HG03469 (cell line): ENCODE measurements at regions not wholly inside any gene's neighbourhood (a gene's known extent, or its start where the extent isn't known, plus 50 kb on each side); places are given as distances from the start of the nearest gene placed in this dataset.

ENCODE experiments used
- ATAC-seq: cut with Tn5 transposase; IDR thresholded peaks from one replicate; pipeline ENCODE4 v1.9.1; 2021; ENCODE audit warnings: mild to moderate bottlenecking, moderate library complexity, moderate number of reproducible peaks; ENCODE audit not compliant: unreplicated experiment

- no peak for ATAC-seq
Measured at GRCh38 chr10:7028809-7029166, 382.0 kb downstream of the SFMBT2 start.

GRCh38 chr10:7027913-7028808 lies 382.7 kb downstream of the SFMBT2 start:
- ATAC-seq = no peak

- ATAC-seq = no peak
Measured at GRCh38 chr10:7027237-7027912, 383.5 kb downstream of the SFMBT2 start.

GRCh38 chr10:7026818-7027217 lies 384.0 kb downstream of the SFMBT2 start:
- no peak for ATAC-seq

- no peak for ATAC-seq
Measured at GRCh38 chr10:7025296-7025695, 385.5 kb downstream of the SFMBT2 start.

GRCh38 chr10:7015457-7015856 lies 395.4 kb downstream of the SFMBT2 start:
- ATAC-seq = no peak

GRCh38 chr10:7014721-7015120 lies 396.1 kb downstream of the SFMBT2 start:
- ATAC-seq = no peak

GRCh38 chr10:7011994-7012393 lies 398.8 kb downstream of the SFMBT2 start:
- ATAC-seq = no peak

GRCh38 chr10:7008645-7009044 lies 402.2 kb downstream of the SFMBT2 start:
- ATAC-seq = no peak

GRCh38 chr10:7007600-7008190 lies 403.1 kb downstream of the SFMBT2 start:
- no peak for ATAC-seq

- no peak for ATAC-seq
Measured at GRCh38 chr10:7006566-7006965, 404.3 kb downstream of the SFMBT2 start.

GRCh38 chr10:7003831-7004395 lies 406.9 kb downstream of the SFMBT2 start:
- ATAC-seq = no peak

- no peak for ATAC-seq
Measured at GRCh38 chr10:7000061-7000460, 410.8 kb downstream of the SFMBT2 start.

- ATAC-seq = no peak
Measured at GRCh38 chr10:6999232-6999925, 411.5 kb downstream of the SFMBT2 start.

- no peak for ATAC-seq
Measured at GRCh38 chr10:6997509-6997908, 413.3 kb downstream of the SFMBT2 start.

GRCh38 chr10:6996431-6996830 lies 414.4 kb downstream of the SFMBT2 start:
- ATAC-seq = no peak

GRCh38 chr10:6995831-6996230 lies 415.0 kb downstream of the SFMBT2 start:
- ATAC-seq = no peak

- ATAC-seq = no peak
Measured at GRCh38 chr10:6995341-6995740, 415.3 kb upstream of the PRKCQ start.

- ATAC-seq = no peak
Measured at GRCh38 chr10:6990891-6991290, 410.8 kb upstream of the PRKCQ start.

- no peak for ATAC-seq
Measured at GRCh38 chr10:6988654-6989053, 408.6 kb upstream of the PRKCQ start.

- no peak for ATAC-seq
Measured at GRCh38 chr10:6987536-6987945, 407.5 kb upstream of the PRKCQ start.
